PC-3 (cell line): ENCODE measurements at regions not wholly inside any gene's neighbourhood (a gene's known extent, or its start where the extent isn't known, plus 50 kb on each side); places are given as distances from the start of the nearest gene placed in this dataset.
A peak's percentile ranks its signal among the peaks of the same experiment; 100 is the strongest.

ENCODE experiments used
- ATAC-seq: fragments of 200-7000 bp; cut with Tn5 transposase; 2 replicates; pipeline ENCODE4 v1.9.1; 2020; ENCODE audit warnings: mild to moderate bottlenecking, moderate library complexity
- BruUV-seq: library from RNA; stranded (reverse); fragments of 400-500 nt; replicated peaks from 2 replicates; lab custom pipeline; 2021; lab: Mats Ljungman, UMichigan
- CTCF ChIA-PET: fragments of 300-600 bp; sonication (Branson Sonifier 250); formaldehyde crosslinking; loops from one replicate; lab custom pipeline; 2022; ENCODE audit warnings: antibody characterized with exemption; lab: Charles Lee
- POLR2A ChIA-PET: fragments of 300-600 bp; sonication (Branson Sonifier 250); formaldehyde crosslinking; loops from one replicate; lab custom pipeline; 2022; ENCODE audit warnings: antibody characterized with exemption; ENCODE audit not compliant: unreplicated experiment; lab: Charles Lee
- DNase-seq: peaks from one replicate; pipeline ENCODE4 v3.0.0-alpha.2; 2015
- H2AFZ ChIP-seq: fragments of 300-600 bp; sonication (generic); 2 replicates; pipeline ENCODE4 v1.6.0; 2016; ENCODE audit warnings: antibody characterized with exemption, low read length
- H3F3A ChIP-seq: fragments of 300-600 bp; sonication (generic); one replicate; pipeline ENCODE4 v1.6.0; 2017; ENCODE audit warnings: antibody characterized with exemption, low read length, control low read depth, mild to moderate bottlenecking; ENCODE audit not compliant: unreplicated experiment
- H3K27ac ChIP-seq: fragments of 300-600 bp; sonication (generic); 2 replicates; pipeline ENCODE4 v1.5.1; 2016; ENCODE audit warnings: mild to moderate bottlenecking, low read length
- H3K27me3 ChIP-seq: fragments of 300-600 bp; sonication (generic); 2 replicates; pipeline ENCODE4 v1.6.1; 2016; ENCODE audit warnings: low read length, mixed read lengths
- H3K36me3 ChIP-seq: fragments of 300-600 bp; sonication (generic); 2 replicates; pipeline ENCODE4 v1.6.1; 2016; ENCODE audit warnings: low read depth, mixed run types, low read length, mixed read lengths
- H3K4me1 ChIP-seq: fragments of 300-600 bp; sonication (generic); 2 replicates; pipeline ENCODE4 v1.5.1; 2016; ENCODE audit warnings: low read length; ENCODE audit not compliant: insufficient read depth
- H3K4me2 ChIP-seq: fragments of 300-600 bp; sonication (generic); 2 replicates; pipeline ENCODE4 v1.6.0; 2016; ENCODE audit warnings: low read length
- H3K4me3 ChIP-seq: fragments of 300-600 bp; sonication (generic); 2 replicates; pipeline ENCODE4 v1.5.1; 2016; ENCODE audit warnings: mild to moderate bottlenecking, low read length, mixed read lengths
- H3K79me2 ChIP-seq: fragments of 300-600 bp; sonication (generic); 2 replicates; pipeline ENCODE4 v1.6.1; 2017; ENCODE audit warnings: low read length, mixed read lengths
- H3K9ac ChIP-seq: fragments of 300-600 bp; sonication (generic); 2 replicates; pipeline ENCODE4 v1.6.0; 2016; ENCODE audit warnings: mild to moderate bottlenecking, low read length
- H3K9me2 ChIP-seq: fragments of 300-600 bp; sonication (generic); replicated peaks from 2 replicates; pipeline ENCODE4 v1.6.1; 2016; ENCODE audit warnings: mixed run types, low read length, mixed read lengths
- H3K9me3 ChIP-seq: fragments of 300-600 bp; sonication (generic); 2 replicates; pipeline ENCODE4 v1.6.1; 2016; ENCODE audit warnings: low read length, mixed read lengths
- H4K20me1 ChIP-seq: fragments of 300-600 bp; sonication (generic); 2 replicates; pipeline ENCODE4 v1.6.1; 2016; ENCODE audit warnings: low read length, mixed read lengths
- CTCF ChIP-seq: fragments of 300-600 bp; sonication (generic); conservative IDR thresholded peaks from 2 replicates; pipeline ENCODE4 v1.5.1; 2017; ENCODE audit warnings: antibody characterized with exemption, low read depth, mild to moderate bottlenecking, low read length
- EZH2 ChIP-seq: fragments of 300-600 bp; sonication (generic); IDR thresholded peaks from one replicate; pipeline ENCODE4 v1.6.1; 2017; ENCODE audit warnings: antibody characterized with exemption, mild to moderate bottlenecking, low read length; ENCODE audit not compliant: unreplicated experiment
- EZH2phosphoT487 ChIP-seq: fragments of 300-600 bp; sonication (generic); IDR thresholded peaks from 2 replicates; pipeline ENCODE4 v1.6.1; 2018; ENCODE audit warnings: mild to moderate bottlenecking, antibody characterized with exemption, low read length, borderline replicate concordance
- intact Hi-C: fragments of 100-400 bp; cut with micrococcal nuclease; formaldehyde crosslinking; loops from 2 replicates; pipeline ENCODE4 v1.9.0; 2023

- Histone ChIP-seq H3F3A (no peaks in the 10 kb centered on the region), H3K27ac (no peak overlapping the region), H3K9me3 (no peaks in the 10 kb centered on the region), H3K4me3 (peak overlapping the region; percentile 77), H4K20me1 (no peaks in the 10 kb centered on the region), H3K36me3 (no peaks in the 10 kb centered on the region), H3K4me2 (peak overlapping the region; percentile 95), H3K9me2 (no peaks in the 10 kb centered on the region), H2AFZ (peak overlapping the region; percentile 97), H3K9ac (peak overlapping the region; percentile 37; the same call in 1 of the 2 replicates), H3K4me1 (peaks cover 6% of the 10 kb centered on the region), H3K79me2 (no peaks in the 10 kb centered on the region), H3K27me3 (no peaks in the 10 kb centered on the region)
- TF ChIP-seq CTCF (0 out of 2 replicates have a peak, but pooled peaks have one; percentile 28), EZH2 (no peak)
- intact Hi-C loops: no loop called here
- DNase-seq (peak; percentile 47), ATAC-seq (peak; percentile 76)
- POLR2A ChIA-PET: no interaction called here
- CTCF ChIA-PET: no interaction called here
- BruUV-seq: no TSS peak
These were observed 81.0 kb upstream of the BNC1 start for GRCh38 chr15:83365370-83365938.

GRCh38 chr15:83372434-83372891 is 74.7 kb upstream of the SH3GL3 start:
- Histone ChIP-seq H3K4me2 (0 out of 2 replicates have a peak overlapping the region, but pooled peaks have one; percentile 22), H3K36me3 (no peaks in the 10 kb centered on the region), H2AFZ (peak overlapping the region; percentile 63), H3K27me3 (no peaks in the 10 kb centered on the region), H3K9ac (no peak overlapping the region), H3K27ac (no peak overlapping the region), H3F3A (no peaks in the 10 kb centered on the region), H3K79me2 (no peaks in the 10 kb centered on the region), H4K20me1 (no peaks in the 10 kb centered on the region), H3K9me3 (no peaks in the 10 kb centered on the region), H3K4me3 (no peak overlapping the region), H3K9me2 (no peaks in the 10 kb centered on the region), H3K4me1 (peaks cover 11% of the 10 kb centered on the region; the same call in 1 of the 2 replicates)
- intact Hi-C loops: no loop called here
- DNase-seq (peak; percentile 25), ATAC-seq (peak; percentile 24; the same call in 1 of the 2 replicates)
- CTCF ChIA-PET: interaction anchor here (1.7 kb wide), 1 partner anchor 124 kb away, joined by 7 read pairs; no protein-coding TSS in a partner anchor
- TF ChIP-seq CTCF (no peak), EZH2 (no peak), EZH2phosphoT487 (no peak)
- no TSS peak for BruUV-seq
- POLR2A ChIA-PET: no interaction called here

- peak overlapping the region; percentile 58 for H2AFZ ChIP-seq
- intact Hi-C loops: loop anchor here (2.0 kb wide), 1 partner anchor 92 kb away; no protein-coding TSS in a partner anchor
- peaks cover 6% of the 10 kb centered on the region for H3F3A ChIP-seq
- no peaks in the 10 kb centered on the region for H3K36me3 ChIP-seq
- POLR2A ChIA-PET: interaction anchor here (0.6 kb wide), 1 partner anchor 131 kb away, joined by 3 read pairs; no protein-coding TSS in a partner anchor
- DNase-seq (peak; percentile 58), ATAC-seq (peak; percentile 27)
- TF ChIP-seq EZH2 (no peak), CTCF (no peak), EZH2phosphoT487 (no peak)
- TSS peak; percentile 68 for BruUV-seq
- H3K4me2 ChIP-seq: peak overlapping the region; percentile 84
- H3K9ac ChIP-seq: peak overlapping the region; percentile 89
- CTCF ChIA-PET: no interaction called here
- peak overlapping the region; percentile 99 for H3K27ac ChIP-seq
- H3K27me3 ChIP-seq: no peaks in the 10 kb centered on the region
- H3K9me2 ChIP-seq: no peaks in the 10 kb centered on the region
- no peaks in the 10 kb centered on the region for H4K20me1 ChIP-seq
- no peaks in the 10 kb centered on the region for H3K79me2 ChIP-seq
- peaks cover 48% of the 10 kb centered on the region for H3K4me1 ChIP-seq
- no peaks in the 10 kb centered on the region for H3K9me3 ChIP-seq
- peak overlapping the region; percentile 60 for H3K4me3 ChIP-seq
These were observed 68.1 kb upstream of the SH3GL3 start for GRCh38 chr15:83378921-83379578.
